ENCODE measurements at regions not wholly inside any gene's neighbourhood (a gene's known extent, or its start where the extent isn't known, plus 50 kb on each side); places are given as distances from the start of the nearest gene placed in this dataset.

DNA sequence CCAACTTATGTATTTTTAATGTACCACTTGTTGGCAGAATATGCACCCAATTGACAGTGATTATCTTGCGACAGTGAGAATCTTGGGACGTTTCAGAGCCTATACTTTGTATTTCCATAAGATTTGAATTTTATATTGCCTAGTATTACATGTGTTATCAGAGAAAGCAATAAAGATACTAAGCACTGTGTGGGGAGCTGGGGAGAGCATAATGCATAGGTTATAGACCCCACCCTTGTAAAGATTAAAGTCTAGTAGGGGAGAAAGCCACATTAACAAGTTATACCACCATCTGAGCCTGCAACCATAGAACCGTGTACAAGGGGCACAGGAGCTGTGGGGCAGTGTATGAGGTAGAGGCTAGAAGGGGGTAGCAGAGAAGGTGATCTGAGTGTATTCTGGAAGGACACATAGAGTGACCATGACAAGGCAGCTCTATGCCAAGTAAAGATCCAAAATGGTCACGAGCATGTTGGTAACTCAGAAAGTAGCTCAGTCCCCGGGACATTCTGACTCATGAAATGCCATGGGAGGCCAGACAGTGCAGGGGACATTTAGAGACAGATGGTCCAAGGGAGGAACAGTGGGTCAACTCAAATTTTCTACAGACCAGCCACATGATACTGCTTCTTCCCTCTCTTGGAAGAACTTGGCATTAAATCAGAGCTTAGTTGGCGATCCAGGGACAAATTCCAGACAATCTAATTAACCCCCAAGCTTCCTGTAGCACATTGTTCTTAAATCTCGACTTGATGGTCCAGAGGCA lies 84.5 kb downstream of the ADRA2A start:
- Mint-ChIP-seq H3K36me3 (ENCODE audit: low read depth) (no peaks in the 10 kb centered on the region), H3K4me3 (no peak overlapping the region), H3K4me1 (ENCODE audit: low read depth) (no peaks in the 10 kb centered on the region), H3K9me3 (no peaks in the 10 kb centered on the region), H3K27ac (no peak overlapping the region), H3K27me3 (ENCODE audit: insufficient read depth) (peaks cover 9% of the 10 kb centered on the region)
- intact Hi-C loops (cut with micrococcal nuclease): no loop called here
- DNase-seq (ENCODE audit: low spot score): no peak

DNA sequence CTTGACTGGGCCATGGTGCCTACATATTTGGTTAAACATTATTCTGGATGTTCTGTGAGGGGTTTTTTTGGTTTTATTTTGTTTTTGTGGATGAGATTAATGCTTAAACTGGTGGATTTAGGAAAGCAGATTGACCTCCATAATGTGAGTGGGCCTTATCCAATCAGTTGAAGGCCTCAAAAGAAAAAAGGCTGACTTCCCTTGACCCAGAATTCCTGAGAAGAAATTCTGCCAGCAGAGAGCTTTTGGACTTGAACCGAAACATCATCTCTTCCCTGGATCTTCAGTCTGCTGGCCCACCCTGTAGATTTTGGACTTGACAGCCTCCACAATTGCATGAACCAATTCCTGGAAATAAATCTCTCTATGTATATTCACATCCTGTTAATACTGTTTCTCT lies 94.4 kb downstream of the ADRA2A start:
- Mint-ChIP-seq H3K9me3 (no peaks in the 10 kb centered on the region), H3K4me1 (ENCODE audit: low read depth) (no peaks in the 10 kb centered on the region), H3K4me3 (no peak overlapping the region), H3K27ac (no peak overlapping the region), H3K36me3 (ENCODE audit: low read depth) (no peaks in the 10 kb centered on the region), H3K27me3 (ENCODE audit: insufficient read depth) (peaks cover 2% of the 10 kb centered on the region)
- no peak for DNase-seq (ENCODE audit: low spot score)
- intact Hi-C loops (cut with micrococcal nuclease): no loop called here

DNA sequence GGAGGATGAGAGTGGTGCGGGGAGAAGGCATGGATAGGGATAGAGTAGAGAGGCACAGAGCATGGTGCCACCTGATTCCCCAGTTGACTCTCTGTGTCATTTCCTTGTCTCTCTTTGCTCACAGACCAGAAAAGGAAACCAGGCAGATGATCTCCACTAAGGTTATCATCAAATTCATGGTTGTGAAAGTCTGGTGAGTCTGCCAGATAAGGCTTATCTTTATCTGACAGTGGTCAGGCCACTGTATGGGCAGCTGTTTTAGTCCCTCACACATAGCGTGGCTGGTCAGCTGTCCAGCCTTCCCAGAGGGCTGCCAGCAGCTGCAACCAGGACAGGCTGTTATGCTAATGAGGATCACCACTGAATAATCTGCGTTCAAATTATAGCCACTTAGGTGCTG lies 99.0 kb downstream of the ADRA2A start:
- H3K4me3 Mint-ChIP-seq: no peak overlapping the region
- H3K9me3 Mint-ChIP-seq: no peaks in the 10 kb centered on the region
- no peak for DNase-seq (ENCODE audit: low spot score)
- H3K36me3 Mint-ChIP-seq (ENCODE audit: low read depth): no peaks in the 10 kb centered on the region
- no peak overlapping the region for H3K27ac Mint-ChIP-seq
- peaks cover 5% of the 10 kb centered on the region for H3K4me1 Mint-ChIP-seq (ENCODE audit: low read depth)
- H3K27me3 Mint-ChIP-seq (ENCODE audit: insufficient read depth): peaks cover 2% of the 10 kb centered on the region
- intact Hi-C loops (cut with micrococcal nuclease): no loop called here

DNA sequence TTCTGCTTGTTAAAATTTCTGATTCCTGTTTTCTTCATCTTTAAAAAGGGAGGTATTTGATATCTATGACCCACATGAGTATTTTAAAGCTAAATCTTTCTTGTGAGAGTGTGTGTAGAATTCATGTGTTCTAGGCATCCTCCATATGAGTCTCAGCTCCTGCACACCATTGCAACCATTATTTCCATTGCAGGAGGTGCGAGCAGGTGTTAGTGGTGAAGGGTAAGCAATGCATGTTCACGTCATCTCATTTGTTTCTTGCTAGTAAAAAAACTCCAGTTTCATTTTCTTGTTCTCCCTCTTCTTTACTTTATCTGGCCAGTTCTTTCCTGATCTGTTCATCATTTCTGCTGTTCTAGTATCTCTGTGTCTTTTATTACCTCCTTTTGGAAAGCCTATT lies 100.5 kb downstream of the ADRA2A start:
- no peaks in the 10 kb centered on the region for H3K36me3 Mint-ChIP-seq (ENCODE audit: low read depth)
- DNase-seq (ENCODE audit: low spot score): no peak
- peaks cover 5% of the 10 kb centered on the region for H3K4me1 Mint-ChIP-seq (ENCODE audit: low read depth)
- H3K27me3 Mint-ChIP-seq (ENCODE audit: insufficient read depth): no peaks in the 10 kb centered on the region
- no peak overlapping the region for H3K4me3 Mint-ChIP-seq
- H3K9me3 Mint-ChIP-seq: no peaks in the 10 kb centered on the region
- H3K27ac Mint-ChIP-seq: no peak overlapping the region
- intact Hi-C loops (cut with micrococcal nuclease): no loop called here

DNA sequence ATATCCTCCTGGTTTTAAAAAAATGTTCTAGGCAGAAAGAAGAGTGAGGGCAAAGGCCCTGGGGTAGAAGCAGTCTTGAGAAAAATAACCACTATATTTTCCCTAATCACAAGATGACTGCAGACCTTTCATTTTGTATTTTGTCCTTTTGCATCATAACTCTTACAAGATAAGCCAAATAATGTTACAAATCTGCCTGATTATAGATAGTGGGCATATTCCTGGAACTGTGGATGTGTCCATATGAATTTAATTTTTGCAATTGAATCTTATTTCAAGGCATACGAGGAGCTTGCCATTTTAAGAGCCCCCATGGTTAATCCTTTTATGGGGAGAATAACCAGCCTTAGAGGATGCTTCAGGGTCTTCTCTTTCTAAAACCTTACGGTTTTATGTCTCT lies 102.7 kb downstream of the ADRA2A start:
- no peaks in the 10 kb centered on the region for H3K9me3 Mint-ChIP-seq
- no peak overlapping the region for H3K27ac Mint-ChIP-seq
- H3K36me3 Mint-ChIP-seq (ENCODE audit: low read depth): no peaks in the 10 kb centered on the region
- intact Hi-C loops (cut with micrococcal nuclease): no loop called here
- no peak for DNase-seq (ENCODE audit: low spot score)
- H3K4me3 Mint-ChIP-seq: no peak overlapping the region
- H3K4me1 Mint-ChIP-seq (ENCODE audit: low read depth): peaks cover 5% of the 10 kb centered on the region
- peaks cover 2% of the 10 kb centered on the region for H3K27me3 Mint-ChIP-seq (ENCODE audit: insufficient read depth)

DNA sequence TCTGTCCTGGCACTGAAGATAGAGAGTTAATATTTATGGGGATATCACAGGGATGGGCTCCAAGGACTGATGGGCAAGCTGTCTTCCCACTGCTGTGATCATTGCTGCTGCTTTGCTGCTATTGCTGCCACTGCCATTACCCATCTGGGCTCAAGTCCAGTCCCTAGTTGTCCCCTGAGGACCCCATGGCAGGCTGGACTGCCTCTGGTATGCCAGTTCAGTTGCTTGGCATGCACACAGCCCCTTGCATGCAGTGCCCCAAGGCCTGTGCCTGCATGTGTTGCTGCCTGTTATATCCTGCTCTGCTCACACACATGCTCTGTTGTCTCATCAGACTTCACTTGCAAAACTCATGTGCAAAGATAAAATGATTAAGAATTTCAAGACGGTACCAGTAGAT lies 109.5 kb downstream of the ADRA2A start:
- no peak overlapping the region for H3K27ac Mint-ChIP-seq
- no peaks in the 10 kb centered on the region for H3K36me3 Mint-ChIP-seq (ENCODE audit: low read depth)
- intact Hi-C loops (cut with micrococcal nuclease): no loop called here
- peaks cover 7% of the 10 kb centered on the region for H3K27me3 Mint-ChIP-seq (ENCODE audit: insufficient read depth)
- no peaks in the 10 kb centered on the region for H3K4me1 Mint-ChIP-seq (ENCODE audit: low read depth)
- H3K4me3 Mint-ChIP-seq: no peak overlapping the region
- no peak for DNase-seq (ENCODE audit: low spot score)
- H3K9me3 Mint-ChIP-seq: no peaks in the 10 kb centered on the region

DNA sequence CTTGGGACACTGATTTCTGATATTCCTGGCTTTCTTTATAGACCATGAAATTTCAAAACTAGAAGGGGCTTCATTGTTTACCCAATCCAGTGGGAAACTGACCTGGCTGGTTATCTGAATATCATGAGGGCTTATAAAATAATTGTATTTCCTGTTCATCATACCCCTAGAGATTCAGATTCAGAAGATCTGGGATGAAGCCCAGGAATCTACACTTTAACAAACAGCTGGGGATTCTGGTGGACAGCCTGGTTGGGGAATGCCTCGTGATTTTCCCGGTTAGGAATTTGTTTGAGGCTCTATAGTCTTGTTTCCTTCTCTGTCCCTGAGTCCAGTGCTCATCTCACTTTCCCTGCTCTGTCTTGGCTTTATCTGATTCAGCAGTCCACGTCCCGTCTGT lies 110.3 kb downstream of the ADRA2A start:
- Mint-ChIP-seq H3K4me3 (no peak overlapping the region), H3K36me3 (ENCODE audit: low read depth) (no peaks in the 10 kb centered on the region), H3K9me3 (no peaks in the 10 kb centered on the region), H3K27ac (no peak overlapping the region), H3K27me3 (ENCODE audit: insufficient read depth) (peaks cover 12% of the 10 kb centered on the region), H3K4me1 (ENCODE audit: low read depth) (no peaks in the 10 kb centered on the region)
- intact Hi-C loops (cut with micrococcal nuclease): no loop called here
- no peak for DNase-seq (ENCODE audit: low spot score)

DNA sequence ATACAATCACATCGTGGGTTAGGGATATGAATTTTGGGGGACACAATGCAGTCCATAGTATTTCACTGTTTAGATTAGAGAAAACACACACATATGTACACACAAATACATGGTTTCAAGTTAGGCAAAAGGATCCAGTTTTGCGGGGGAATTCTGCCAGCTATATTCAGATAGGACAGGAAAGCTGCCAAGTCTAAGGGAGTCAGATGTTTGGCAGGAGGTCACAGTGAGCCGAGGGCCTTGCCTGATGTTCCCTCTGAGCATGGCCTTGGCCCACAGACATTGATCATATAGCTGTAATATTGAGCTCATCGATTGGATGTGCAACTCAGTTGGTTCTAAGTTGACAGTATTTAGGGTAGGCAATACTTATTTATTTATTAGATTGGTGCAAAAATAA lies 122.8 kb downstream of the ADRA2A start:
- H3K27ac Mint-ChIP-seq: no peak overlapping the region
- no peaks in the 10 kb centered on the region for H3K4me1 Mint-ChIP-seq (ENCODE audit: low read depth)
- intact Hi-C loops (cut with micrococcal nuclease): no loop called here
- H3K36me3 Mint-ChIP-seq (ENCODE audit: low read depth): no peaks in the 10 kb centered on the region
- no peak overlapping the region for H3K4me3 Mint-ChIP-seq
- H3K27me3 Mint-ChIP-seq (ENCODE audit: insufficient read depth): peaks cover 4% of the 10 kb centered on the region
- no peak for DNase-seq (ENCODE audit: low spot score)
- H3K9me3 Mint-ChIP-seq: no peaks in the 10 kb centered on the region

DNA sequence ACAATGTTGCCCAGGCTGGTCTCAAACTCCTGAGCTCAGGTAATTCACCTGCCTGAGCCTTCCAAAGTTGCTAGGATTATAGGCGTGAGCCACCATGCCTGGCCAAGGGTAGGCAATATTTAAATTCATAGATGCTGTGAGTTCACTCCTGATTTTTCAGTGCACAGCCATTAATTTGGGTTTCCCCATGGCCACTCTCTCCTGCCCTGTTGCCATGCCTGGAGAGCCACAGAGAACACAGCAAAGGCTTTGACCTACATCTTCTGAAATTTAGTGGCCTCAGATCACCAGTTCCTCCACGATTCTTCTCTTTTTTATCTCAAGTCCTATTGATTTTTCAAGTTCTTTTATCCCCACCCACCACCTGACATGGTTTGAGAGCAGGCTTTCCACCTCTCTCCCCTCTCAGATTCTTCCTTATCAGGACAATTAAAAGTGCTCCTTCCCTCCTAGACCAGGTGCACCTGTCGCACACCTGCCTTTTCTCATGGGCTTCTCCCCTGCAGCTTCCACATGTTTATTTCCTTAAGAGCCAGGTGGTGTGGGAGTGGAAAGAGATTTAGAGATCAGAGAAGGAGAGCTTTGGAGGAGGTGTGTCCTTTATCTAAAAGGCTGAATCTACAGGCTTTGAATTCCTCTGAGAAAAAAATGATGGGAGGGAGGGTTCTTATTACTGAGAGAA lies 123.8 kb downstream of the ADRA2A start:
- no peaks in the 10 kb centered on the region for H3K9me3 Mint-ChIP-seq

DNA sequence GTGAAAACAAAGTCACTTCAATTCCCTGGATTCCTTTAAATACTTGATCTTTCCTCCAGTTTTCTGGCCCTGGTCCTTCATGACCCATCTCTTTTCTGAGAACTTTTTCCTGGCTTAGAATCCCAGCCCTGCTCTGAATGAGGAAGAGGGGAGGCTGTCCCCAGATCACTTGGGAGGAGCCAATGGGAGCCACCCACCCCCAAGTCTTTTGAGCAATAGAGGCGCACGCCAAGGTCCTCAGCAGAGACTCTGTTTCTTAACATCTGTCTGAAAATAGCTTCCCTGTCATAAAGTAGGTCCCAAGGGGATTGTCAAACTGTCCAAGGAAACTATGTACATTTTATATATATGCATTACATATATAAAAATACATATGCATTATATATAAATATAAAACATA lies 126.8 kb downstream of the ADRA2A start:
- H3K27me3 Mint-ChIP-seq (ENCODE audit: insufficient read depth): peaks cover 6% of the 10 kb centered on the region
- H3K27ac Mint-ChIP-seq: no peak overlapping the region
- H3K4me1 Mint-ChIP-seq (ENCODE audit: low read depth): no peaks in the 10 kb centered on the region
- H3K36me3 Mint-ChIP-seq (ENCODE audit: low read depth): no peaks in the 10 kb centered on the region
- H3K4me3 Mint-ChIP-seq: no peak overlapping the region
- intact Hi-C loops (cut with micrococcal nuclease): no loop called here
- no peak for DNase-seq (ENCODE audit: low spot score)
- H3K9me3 Mint-ChIP-seq: no peaks in the 10 kb centered on the region

More for the DNA sequence above, 123.8 kb downstream of the ADRA2A start:
- intact Hi-C loops (cut with micrococcal nuclease): no loop called here
- no peaks in the 10 kb centered on the region for H3K36me3 Mint-ChIP-seq (ENCODE audit: low read depth)
- no peak for DNase-seq (ENCODE audit: low spot score)
- H3K27ac Mint-ChIP-seq: no peak overlapping the region
- H3K4me3 Mint-ChIP-seq: no peak overlapping the region
- peaks cover 4% of the 10 kb centered on the region for H3K27me3 Mint-ChIP-seq (ENCODE audit: insufficient read depth)
- H3K4me1 Mint-ChIP-seq (ENCODE audit: low read depth): no peaks in the 10 kb centered on the region

DNA sequence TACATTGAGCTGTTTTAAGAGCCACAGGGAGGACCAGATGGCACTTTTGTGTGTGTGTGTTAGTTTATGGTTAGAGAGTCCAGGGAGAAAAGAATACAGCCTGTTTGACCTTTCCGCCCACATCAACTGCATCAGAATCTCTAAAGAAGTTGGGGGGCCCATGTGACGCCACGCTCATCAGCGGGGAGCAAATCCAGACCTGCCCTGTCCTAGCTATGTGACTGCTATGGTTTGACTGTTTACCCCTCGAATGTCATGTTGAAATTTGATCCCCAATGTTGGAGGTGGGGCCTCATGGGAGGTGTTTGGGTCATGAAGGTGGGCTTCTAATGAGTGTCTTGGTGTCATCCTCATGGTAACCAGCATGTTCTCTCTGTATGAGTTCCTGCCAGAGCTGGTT lies 128.0 kb downstream of the ADRA2A start:
- DNase-seq (ENCODE audit: low spot score): no peak
- Mint-ChIP-seq H3K4me1 (ENCODE audit: low read depth) (no peaks in the 10 kb centered on the region), H3K9me3 (no peaks in the 10 kb centered on the region), H3K36me3 (ENCODE audit: low read depth) (no peaks in the 10 kb centered on the region), H3K27me3 (ENCODE audit: insufficient read depth) (peaks cover 7% of the 10 kb centered on the region), H3K4me3 (no peak overlapping the region), H3K27ac (no peak overlapping the region)
- intact Hi-C loops (cut with micrococcal nuclease): loop anchor here (5.0 kb wide), 1 partner anchor 458 kb away; no protein-coding TSS in a partner anchor

DNA sequence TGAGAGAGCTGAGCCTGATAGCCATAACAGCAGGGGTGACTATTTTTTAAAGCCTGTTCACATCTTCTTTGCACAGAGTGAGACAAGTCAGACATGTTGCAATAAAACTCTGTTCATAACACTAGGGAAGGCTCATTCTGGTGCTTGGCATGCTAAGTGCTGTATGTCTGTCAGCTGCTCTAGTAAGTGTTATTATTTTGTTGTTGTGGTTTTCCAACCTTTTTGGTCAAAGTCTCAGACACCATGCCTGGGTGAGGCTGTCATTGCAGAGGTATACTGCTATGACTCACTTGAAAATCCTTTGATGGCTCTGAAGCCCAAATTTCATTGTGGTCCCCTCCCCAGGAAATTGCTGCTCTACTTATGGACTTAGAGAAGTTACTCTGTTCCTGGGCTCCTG lies 129.7 kb downstream of the ADRA2A start:
- H3K4me3 Mint-ChIP-seq: no peak overlapping the region
- H3K4me1 Mint-ChIP-seq (ENCODE audit: low read depth): no peaks in the 10 kb centered on the region
- no peaks in the 10 kb centered on the region for H3K36me3 Mint-ChIP-seq (ENCODE audit: low read depth)
- intact Hi-C loops (cut with micrococcal nuclease): loop anchor here (5.0 kb wide), 1 partner anchor 459 kb away; no protein-coding TSS in a partner anchor
- no peak for DNase-seq (ENCODE audit: low spot score)
- H3K27me3 Mint-ChIP-seq (ENCODE audit: insufficient read depth): peaks cover 6% of the 10 kb centered on the region
- H3K9me3 Mint-ChIP-seq: no peaks in the 10 kb centered on the region
- H3K27ac Mint-ChIP-seq: no peak overlapping the region

DNA sequence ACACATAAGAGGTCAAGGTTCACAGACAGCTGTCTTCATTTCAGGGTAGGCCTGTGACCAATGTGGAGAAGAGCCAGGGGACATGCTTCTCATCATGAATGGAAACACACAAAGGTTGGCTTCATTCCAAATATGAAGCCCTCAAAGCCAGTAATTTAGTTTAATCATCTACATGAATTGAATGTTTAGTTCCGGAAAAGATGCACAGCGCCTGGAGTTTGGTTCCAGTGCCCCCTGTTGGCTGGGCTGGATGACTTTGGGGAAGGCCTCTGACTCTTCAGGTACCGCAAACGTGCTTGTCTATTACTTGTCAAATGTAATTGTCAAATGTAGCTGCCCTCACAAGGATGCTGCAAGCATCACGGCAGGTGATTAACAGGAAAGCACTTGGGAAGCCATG lies 130.7 kb downstream of the ADRA2A start:
- no peak for DNase-seq (ENCODE audit: low spot score)
- Mint-ChIP-seq H3K27ac (no peak overlapping the region), H3K4me3 (no peak overlapping the region), H3K36me3 (ENCODE audit: low read depth) (no peaks in the 10 kb centered on the region), H3K4me1 (ENCODE audit: low read depth) (no peaks in the 10 kb centered on the region), H3K9me3 (no peaks in the 10 kb centered on the region), H3K27me3 (ENCODE audit: insufficient read depth) (peaks cover 6% of the 10 kb centered on the region)
- intact Hi-C loops (cut with micrococcal nuclease): loop anchor here (5.0 kb wide), 1 partner anchor 460 kb away; no protein-coding TSS in a partner anchor

Measured in activated T-helper 1 cell treated with anti-CD3 and anti-CD28 coated beads, Interleukin-12 subunit alpha, Interleukin-12 subunit beta, Interleukin-2, Interleukin-4 antibody, amounts not matched to agents 30 ng/mL and 10 ng/mL and 1 ng/mL, durations not matched to agents 14 hours and 24 hours and 36 hours (primary cell).